ENCODE measurements at regions not wholly inside any gene's neighbourhood (a gene's known extent, or its start where the extent isn't known, plus 50 kb on each side); places are given as distances from the start of the nearest gene placed in this dataset.

DNA sequence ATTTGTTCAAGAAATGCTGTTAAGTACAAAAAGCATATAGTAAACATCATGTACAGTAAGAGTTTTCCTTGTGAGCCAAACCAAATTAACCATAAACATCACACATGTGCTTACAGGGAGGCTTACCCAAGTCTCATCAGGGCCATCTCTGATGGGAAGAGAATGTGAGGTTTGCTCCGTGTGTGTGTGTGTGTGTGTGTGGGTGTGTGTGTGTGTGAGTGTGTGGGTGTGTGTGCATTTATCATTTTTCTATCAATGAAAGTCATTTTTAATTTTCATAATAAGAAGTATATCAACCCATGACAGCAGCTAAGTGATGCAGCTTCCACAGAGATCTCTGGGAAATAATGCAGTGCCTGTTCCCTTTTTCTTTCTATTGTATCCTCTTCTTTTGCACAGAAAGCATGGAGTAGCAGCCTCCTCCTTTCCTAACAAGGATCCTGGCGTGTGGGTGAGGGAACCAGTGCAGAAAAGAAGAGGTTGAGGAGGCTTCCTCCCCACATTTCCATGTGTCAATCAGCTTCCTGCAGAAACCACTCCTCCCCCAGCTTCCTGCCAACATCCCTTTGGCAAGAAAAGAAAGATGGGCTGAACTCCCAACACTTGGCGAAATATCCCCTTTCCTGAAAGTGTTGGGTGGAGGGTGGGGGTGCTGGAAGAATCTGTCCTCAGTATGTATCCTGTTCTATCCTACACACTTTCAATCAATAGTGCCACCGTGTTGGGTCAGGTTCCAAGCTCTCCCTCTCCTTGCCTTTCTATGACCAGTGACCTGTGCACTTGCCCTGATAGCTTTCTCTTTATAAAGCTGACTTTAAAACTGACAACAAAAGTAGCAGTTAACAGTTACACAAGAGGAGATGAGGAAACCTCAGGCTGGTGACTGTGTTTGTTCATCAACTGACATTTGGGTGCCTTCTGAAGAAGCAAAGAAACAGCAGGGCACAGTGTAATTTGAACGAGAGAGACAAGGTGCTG, 251.8 kb upstream of the CITED2 start:
- peak; percentile 79 for DNase-seq

DNA sequence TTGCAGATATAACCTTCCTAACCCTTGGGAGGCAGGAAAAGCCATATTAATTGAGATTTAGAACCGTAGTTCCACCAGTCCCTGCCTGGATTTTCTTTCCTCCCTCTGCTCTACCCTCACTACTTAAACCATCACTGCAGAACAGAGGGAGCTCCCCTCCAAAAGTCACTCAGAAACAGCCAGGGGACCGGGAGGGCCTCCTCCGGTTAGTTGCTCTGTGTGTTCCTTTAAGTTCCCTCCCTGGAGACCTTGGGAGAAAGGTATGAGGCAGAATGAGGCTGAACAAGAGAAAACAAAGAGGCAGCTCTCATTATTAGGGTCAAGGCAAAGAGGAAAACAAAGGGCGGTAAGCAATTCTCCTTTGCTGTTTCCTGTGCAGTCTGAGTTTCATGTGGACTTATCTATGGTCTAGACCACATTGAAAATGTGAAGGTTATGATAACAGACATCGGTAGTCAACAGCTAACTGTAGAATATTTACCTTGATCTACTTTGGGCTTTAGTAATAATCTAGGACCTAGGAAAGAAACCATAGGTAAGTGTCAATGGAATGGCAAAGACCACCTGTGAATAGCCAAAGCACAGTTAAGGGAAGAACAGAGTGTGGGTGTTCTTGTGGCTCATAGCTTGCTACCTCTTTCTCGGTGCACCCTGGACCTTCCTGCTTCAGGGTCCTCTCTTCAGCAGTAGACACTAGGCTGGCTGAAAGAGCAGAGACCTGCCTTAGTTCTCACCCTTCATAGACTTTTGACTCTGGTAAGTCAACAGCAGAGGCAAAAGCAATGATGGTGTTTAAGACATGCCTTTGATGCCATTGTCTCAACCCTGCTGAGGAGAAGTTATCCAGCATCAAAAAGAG, 250.9 kb upstream of the CITED2 start:
- no peak for DNase-seq

DNA sequence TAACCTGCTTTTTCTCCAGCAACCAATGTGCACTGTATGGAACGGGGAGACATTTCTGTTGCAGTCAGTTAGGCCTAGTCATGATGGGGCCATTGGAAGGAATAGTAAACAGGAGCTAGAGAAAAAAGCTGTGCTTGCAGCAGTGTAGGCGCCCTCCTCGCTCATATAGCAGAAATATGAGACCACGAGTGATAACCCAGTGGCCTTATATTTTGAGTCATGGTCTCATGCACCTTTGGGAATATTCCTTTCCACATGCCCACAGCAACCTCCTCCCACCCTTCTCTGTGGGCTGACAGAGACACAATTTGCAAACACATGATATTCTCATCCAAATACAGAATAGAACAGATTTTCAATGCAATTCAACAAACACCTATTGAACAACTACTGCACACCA, 248.9 kb upstream of the CITED2 start:
- DNase-seq: no peak

DNA sequence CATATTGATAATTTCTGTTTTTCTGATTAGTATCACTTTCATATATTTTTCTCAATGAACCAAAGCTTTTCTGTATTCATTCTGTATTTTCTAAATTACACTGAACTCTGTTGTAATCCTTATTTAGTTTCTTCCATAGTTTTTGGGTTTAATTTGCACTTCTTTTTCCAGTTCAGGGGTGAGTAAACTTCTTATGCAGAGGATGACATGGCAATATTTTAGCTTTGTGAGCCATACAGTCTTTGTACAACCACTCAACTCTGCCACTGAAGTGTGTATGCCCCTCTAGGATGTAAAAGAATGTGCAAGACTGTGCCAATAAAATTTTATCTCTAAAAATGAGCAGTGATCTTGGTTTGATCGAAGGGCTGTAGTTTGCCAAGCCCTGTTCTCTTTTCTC, 239.0 kb upstream of the CITED2 start:
- DNase-seq: no peak

DNA sequence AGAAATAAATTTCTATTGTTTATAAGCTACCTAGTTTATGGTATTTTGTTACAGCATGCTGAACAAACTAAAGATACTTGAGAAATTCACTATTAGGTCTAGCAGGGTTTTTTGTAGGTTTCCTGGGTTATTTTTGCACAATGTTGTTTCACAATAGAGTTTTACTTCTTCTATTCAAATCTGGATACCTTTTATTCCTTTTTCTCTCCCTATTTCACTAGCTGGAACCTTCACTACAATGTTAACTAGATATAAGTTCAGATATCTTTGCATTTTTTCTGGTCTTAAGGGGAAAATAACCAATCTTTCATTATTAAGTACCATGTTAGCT, 237.7 kb upstream of the CITED2 start:
- no peak for DNase-seq

DNA sequence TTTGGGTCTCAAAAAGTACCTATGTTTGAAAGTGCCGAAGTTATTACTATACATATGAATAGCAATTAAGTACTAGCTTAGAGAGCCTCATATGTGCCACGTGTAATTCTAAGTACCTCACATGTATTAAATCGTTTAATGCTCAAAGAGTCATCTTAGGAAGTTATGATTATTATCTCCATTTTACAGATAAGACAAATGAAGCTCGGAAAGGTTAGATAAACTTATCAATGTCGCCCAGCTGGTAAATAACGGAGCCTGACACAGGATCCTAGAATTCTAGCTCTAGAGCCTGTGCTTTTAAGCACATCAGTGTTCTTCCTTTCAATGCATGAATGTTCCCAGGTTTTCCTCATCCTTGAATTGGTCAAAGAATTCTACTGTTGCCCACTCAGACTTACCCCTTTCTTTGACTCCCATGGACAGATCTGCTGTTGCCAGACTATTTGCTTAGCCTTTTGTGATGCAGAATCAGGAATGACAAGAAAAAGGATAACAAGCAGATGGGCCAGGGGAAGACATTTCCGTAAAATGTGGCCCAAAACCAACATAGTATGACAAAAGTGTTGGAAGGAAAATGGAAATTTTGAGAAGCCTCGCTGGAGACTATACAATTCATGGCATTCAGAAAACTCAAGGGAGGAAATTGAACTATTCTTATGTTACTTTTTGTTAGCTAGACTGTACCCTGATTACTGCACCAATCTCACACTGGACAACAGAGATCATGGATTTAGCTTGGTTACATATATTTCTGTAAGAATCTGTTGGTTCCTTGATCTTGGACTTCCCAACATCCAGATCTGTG, 237.1 kb upstream of the CITED2 start:
- DNase-seq: no peak

DNA sequence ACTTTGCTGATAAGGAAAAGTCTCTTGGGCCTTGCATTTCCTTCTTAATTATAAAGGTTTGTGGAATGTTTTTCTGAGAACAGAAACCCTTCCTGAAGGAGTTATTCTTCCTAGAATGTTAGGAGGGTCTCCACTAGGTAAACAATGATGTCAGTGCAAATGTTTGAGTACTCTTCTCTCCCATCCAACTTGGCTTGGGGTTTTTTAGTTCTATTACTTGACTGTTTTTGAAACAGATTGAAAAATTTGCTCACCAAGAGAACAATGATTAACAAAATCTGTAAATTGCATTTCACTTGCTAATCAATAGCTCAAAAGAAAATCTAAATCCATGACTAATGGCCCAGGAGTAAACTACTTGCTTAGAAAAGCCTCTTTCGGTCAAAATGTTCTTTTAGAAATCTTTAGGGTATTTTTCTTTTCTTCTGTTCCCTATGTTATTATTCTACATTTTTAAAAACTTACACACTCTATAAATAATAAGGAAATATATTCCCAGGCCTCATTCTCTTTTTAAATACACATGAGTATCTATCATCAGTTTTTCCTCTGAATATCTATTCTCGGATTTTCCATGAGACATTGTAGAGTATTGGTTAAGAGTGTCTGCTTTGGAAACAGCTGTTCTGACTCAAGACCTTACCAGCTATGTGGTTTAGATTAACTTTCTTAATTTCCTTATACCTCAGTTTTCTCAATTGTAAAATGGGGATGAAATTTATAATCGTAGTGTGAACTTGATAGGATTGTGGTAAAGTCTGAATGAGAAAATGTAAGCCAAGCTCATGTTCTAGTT, 234.2 kb upstream of the CITED2 start:
- no peak for DNase-seq

DNA sequence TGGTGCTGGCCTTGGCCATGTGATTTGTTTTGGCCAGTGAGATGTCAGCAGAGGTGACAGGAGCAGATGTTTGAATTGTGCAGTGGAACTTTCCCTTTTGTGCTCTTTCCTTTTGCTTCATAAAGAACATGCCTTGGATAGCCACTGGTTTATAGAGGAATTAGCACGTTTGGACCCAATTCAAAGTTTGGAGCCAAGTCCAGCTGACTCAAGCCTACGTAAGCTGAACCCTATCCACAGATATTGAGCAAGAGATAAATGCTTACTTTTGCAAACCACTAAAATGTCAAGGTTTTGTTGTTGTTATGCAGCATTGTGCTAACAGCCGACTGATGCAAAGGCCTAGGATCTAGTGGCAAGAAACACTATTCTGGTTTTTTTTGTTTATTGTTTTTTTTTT, 230.9 kb upstream of the CITED2 start:
- DNase-seq: no peak

DNA sequence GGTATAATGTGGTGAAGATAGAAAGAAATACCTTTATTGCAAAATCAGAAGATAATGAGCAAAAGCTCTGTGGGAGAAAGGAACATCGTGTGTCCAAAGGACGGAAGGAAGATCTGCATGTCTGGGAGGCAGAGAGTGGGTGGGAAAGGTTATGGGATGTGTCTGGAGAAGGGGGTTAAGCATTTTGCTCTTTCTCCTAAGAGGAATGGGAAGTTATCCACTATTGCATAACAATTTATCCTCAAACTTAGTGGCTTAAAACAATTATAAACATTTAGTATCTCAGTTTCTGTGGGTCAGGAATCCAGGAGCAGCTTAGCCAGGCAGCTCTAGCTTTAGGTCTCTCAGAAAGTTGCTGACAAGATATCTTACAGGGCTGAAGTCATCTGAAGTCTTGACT, 229.1 kb upstream of the CITED2 start:
- no peak for DNase-seq

DNA sequence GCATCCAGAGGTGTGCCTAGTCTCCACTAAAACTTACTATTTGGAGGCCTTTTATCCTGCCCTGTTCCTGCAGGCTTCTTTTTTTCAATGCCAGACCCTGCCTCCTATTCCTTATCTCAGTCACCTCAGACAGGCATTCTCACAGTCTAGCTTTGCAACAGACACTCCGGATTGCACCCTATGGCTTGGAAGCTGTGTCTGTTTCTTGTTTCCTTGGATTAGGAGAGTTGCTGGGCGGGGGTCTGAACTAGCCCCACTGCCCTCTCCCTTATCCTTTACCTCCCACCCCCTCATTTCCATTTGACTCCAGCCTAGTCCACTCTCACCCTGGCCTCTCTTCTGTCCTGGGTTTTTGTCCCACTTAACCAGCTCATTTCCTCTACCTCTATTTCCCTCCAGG, 228.1 kb upstream of the CITED2 start:
- DNase-seq: no peak

DNA sequence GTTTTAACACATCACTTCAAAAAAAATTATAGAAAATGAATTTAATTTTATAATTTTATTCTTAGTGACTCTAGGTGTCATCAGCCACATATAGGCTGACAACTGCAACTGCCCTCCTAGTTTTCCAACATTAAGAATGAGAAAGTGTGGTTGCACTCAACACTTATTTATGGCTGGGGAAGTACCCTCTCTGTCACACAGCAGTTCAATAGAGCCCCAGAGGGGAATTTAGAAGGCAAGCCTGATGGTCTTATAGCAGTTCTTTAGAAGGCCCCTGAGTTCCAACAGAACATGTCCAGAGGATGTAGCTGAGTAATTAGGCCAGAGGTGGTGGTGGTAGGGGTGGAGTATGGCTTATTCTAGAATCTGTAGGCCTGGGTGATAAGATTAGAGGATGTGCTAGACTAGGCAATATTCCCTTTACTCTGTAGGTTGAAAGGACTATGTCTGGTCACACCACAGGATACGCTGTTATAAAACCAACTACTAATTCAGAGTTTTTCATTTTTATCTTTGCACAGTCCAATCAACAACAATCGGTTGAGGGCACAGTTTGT, 226.5 kb upstream of the CITED2 start:
- DNase-seq: no peak

DNA sequence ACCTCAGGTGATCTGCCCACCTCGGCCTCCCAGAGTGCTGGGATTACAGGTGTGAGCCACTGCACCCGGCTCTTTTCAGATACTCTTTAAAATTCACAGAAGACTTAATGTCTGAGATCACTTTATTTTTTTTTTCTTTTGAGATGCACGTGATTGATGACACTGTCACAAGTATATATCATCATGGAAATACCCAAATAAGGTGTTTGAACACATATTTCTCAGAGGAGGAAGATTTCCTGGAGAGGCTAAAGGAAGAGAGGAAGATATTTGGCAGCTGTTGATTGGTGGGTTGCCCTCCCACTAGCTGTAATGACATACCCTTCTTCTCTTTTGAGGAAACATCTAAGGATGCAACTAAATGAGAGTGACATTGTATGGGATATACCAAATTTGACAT, 225.9 kb upstream of the CITED2 start:
- DNase-seq: no peak

DNA sequence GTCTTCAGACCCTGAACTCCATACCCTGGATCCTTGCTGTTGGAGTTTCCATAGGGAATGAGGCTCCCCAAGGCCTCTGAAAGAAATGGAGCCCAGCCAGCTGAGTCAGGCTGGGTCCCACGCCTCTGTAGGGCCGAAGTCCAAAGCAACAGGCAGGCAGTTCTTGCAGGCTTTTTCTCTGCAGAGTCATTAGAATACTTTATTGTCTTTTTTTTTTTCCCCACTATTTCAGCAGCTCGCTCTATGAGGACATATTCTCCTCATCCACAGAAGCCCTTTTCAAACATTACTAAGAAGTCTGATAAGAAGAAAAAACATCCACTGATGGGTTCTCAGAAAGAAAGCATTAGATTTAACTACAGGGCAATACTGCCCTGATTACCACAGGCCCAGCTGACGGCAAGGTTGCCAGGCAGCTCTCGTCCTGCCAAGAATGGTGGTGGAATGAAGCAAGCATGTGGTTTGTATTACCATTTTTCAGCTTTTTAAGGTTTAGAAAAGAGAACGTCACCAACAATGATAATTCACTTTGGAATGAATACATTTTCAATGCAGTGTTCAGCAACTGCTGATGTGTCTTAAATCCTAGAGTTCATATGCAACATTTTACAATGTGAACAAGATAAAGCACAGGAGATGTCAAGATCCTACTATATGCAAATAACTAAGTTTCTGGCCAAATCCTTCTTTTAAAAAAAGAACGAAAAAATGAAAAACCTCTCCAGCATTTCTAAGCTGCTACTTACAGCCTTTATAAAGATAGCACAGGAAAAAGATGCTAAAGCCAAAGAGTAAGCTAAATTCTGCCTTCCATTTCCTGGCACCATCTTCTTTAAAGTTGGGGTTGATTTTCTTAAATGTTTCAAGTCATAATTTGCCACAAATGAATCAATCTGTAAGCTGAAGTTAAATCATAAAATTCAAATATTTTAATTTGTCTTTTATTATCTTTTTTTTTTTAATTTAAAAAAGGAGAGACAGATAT, 223.6 kb upstream of the CITED2 start:
- DNase-seq: no peak

DNA sequence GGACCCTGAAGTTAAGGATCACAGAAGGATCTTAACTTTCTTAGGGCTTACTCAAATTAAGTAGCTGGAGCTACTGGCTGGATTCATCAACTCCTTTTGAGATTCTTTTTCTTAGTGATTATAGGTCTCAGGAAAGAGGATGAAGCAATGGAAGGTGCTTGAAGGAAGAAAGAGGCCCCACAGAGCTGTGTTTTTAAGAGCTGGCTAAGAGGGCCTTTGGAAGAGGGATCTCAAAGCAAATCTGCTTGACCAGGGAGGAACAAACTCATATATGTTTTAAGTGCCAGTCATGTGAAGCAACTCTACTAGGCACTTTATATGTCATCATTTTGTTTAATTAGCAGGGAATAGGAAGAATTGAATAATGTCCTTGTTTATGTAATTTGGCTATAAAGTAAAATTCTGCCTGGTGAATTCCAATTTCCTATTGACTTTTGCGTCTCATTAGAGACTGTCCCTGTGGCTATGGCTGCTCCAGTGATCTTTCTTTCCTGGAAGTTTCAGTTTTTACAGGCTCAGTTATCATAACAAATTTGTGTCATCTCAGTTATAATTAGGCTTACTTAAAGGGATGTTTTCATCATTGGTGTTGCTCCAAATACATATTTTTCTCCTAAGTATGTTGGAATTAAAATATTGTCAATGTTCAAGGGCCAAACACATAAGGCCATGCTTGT, 222.8 kb upstream of the CITED2 start:
- no peak for DNase-seq

DNA sequence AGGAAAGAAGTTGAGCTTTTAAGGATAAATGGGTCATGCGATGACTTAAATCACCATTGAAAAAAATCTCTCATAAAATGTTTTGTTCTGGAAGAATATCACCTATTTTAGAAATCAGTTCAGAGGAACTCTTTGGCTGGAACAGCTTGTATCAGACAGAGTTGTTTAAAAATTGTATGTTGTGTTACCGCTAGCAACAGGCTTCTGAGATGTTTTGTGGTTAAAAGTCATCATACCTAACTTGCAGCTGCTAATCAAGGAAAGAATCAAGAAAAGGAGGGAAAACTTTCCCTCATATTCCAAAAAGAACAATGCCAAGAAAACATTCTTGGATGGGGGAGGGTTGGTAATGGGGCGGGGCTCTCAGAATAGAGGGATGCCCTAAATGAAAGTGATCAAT, 220.7 kb upstream of the CITED2 start:
- no peak for DNase-seq

DNA sequence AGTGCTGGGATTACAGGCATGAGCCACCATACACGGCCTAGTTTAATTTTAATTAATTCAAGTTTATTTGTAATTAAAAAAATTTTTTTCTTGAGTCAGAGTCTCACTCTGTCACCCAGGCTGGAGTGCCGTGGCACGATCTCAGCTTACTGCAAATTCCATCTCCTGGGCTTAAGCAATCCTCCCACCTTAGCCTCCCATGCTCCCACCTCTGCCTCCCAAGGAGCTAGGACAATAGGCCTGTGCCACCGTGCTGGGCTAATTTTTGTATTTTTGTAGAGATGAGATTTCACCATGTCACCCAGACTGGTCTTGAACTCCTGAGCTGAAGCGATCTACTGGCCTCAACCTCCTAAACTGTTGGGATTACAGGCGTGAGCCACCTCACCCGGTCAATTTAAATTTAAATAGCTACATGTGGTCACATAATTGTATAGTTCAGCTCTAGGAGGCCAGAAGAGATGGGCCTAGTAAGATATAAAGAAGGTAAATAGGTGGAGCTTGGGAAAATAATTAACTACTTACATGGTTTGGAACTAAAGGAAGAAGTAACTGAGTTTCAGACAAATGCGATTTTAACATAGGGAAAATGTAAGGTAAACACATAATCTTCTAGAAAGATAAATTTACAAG, 220.0 kb upstream of the CITED2 start:
- no peak for DNase-seq

DNA sequence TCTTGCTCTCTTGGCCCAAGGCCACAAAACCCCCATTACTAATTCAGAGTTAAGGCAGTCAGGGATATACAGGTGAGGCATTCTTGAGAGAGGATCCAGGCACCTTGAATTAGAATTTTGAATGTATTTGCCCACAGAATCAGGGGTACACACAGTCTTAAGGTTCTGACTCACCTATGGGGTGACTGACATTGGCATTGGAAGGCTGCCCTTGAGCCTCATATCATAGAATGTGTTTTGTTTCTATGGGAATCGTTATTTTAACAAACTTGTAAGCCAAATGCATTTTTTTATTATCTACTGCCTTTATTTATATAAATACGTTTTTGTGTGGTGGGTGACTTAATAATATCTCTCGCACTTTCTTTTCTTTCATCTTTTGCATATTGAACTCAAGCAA, 218.6 kb upstream of the CITED2 start:
- no peak for DNase-seq

DNA sequence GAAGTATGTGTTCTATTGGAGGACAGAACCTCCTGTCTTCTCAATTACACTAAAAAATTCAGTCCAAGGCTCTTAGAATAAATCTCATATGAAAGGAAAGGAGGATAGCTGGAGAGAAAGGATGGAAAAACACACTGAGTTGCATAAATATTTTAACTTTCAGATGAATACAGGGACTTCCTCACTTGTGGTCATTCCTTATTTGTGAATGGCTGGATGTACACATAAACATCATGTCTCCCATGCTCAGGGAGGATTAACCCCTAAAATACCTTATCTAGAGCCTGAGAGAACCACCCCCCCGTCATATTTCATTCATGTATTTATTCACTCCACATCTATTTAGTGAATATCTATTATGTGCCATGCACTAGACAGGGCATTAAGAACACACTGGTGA, 217.6 kb upstream of the CITED2 start:
- DNase-seq: no peak

DNA sequence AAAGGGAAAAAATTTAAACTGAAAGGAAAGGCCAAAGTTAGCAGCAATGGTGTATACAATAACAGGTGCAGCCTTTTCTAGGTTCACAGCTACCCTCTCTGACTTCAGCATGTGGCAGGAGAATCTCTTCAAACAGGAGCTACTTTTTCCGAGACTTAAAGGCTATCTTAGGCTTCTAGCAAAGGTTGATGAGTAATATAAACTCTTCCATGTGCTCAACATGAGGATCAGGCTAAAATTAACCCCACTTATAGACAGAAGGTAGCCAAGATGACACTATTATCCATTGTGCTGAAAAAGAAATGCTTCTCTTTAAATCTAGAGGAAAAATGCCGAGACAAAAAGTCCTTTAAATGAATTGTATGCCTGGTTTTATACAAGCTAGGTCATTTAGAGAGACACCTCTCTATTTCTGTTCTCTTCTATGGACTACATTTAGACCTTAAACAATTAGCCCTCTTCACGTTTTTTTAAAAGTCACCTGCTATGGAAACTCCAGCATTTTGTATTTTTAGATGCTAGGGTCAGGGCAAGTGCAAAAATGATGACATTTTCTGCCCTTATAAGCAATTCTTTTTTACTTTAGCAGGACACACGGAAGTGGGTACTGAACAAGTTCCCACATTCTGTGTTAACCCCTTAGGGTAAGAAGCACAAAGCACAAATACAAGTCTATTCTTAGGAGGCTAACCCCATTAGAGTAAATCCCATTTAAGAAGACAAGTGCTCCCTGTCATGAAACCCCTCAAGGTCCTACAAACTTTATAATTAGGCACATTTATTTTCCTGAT, 216.8 kb upstream of the CITED2 start:
- DNase-seq: no peak
